ENCODE measurements at regions not wholly inside any gene's neighbourhood (a gene's known extent, or its start where the extent isn't known, plus 50 kb on each side); places are given as distances from the start of the nearest gene placed in this dataset.

DNA sequence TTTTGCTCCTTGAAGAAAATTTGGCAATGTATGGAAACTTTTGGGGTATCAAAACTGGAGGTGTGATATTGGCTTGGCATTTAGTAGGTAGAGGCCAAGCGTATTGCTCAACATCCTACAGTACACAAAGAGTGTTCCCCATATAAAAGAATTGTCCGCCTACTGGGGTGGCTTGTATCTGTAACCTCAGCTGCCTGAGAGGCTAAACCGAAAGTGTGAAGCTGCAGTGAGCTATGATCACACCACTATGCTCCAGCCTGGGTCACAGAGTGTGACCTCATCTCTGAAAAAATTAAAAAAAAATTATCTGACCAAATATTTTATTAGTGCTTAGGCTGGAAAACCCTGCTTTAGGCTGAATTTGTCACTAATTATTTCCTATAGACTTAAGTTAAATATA is 483.9 kb downstream of the PYDC2 start:
- TF ChIP-seq, protein P1, sequence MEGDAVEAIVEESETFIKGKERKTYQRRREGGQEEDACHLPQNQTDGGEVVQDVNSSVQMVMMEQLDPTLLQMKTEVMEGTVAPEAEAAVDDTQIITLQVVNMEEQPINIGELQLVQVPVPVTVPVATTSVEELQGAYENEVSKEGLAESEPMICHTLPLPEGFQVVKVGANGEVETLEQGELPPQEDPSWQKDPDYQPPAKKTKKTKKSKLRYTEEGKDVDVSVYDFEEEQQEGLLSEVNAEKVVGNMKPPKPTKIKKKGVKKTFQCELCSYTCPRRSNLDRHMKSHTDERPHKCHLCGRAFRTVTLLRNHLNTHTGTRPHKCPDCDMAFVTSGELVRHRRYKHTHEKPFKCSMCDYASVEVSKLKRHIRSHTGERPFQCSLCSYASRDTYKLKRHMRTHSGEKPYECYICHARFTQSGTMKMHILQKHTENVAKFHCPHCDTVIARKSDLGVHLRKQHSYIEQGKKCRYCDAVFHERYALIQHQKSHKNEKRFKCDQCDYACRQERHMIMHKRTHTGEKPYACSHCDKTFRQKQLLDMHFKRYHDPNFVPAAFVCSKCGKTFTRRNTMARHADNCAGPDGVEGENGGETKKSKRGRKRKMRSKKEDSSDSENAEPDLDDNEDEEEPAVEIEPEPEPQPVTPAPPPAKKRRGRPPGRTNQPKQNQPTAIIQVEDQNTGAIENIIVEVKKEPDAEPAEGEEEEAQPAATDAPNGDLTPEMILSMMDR (IDR thresholded peaks at IDR 0.05), result no peak
- no peak for TF ChIP-seq POLR2AphosphoS5 (IDR thresholded peaks at IDR 0.05; ENCODE audit: low read depth, low read length)
- TF ChIP-seq TCF7L2 (IDR thresholded peaks at IDR 0.05; ENCODE audit: low read depth, low read length), result no peak
- TF ChIP-seq, protein P2, sequence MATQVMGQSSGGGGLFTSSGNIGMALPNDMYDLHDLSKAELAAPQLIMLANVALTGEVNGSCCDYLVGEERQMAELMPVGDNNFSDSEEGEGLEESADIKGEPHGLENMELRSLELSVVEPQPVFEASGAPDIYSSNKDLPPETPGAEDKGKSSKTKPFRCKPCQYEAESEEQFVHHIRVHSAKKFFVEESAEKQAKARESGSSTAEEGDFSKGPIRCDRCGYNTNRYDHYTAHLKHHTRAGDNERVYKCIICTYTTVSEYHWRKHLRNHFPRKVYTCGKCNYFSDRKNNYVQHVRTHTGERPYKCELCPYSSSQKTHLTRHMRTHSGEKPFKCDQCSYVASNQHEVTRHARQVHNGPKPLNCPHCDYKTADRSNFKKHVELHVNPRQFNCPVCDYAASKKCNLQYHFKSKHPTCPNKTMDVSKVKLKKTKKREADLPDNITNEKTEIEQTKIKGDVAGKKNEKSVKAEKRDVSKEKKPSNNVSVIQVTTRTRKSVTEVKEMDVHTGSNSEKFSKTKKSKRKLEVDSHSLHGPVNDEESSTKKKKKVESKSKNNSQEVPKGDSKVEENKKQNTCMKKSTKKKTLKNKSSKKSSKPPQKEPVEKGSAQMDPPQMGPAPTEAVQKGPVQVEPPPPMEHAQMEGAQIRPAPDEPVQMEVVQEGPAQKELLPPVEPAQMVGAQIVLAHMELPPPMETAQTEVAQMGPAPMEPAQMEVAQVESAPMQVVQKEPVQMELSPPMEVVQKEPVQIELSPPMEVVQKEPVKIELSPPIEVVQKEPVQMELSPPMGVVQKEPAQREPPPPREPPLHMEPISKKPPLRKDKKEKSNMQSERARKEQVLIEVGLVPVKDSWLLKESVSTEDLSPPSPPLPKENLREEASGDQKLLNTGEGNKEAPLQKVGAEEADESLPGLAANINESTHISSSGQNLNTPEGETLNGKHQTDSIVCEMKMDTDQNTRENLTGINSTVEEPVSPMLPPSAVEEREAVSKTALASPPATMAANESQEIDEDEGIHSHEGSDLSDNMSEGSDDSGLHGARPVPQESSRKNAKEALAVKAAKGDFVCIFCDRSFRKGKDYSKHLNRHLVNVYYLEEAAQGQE (IDR thresholded peaks at IDR 0.05; ENCODE audit: insufficient read depth in 1 of 2, low read depth in 2 of 2, low read length in 1 of 2), result no peak

Data from Panc1 (cell line).